Subcutaneous abdominal adipose tissue (tissue), 5 donors: ENCODE measurements at regions not wholly inside any gene's neighbourhood (a gene's known extent, or its start where the extent isn't known, plus 50 kb on each side); places are given as distances from the start of the nearest gene placed in this dataset.
"Not testable (repeated sequence)": the region's sequence is repeated elsewhere in the genome, so short reads cannot be mapped to it uniquely, and the experiment has no call there.

Experiments
- H3K27ac ChIP-seq: one replicate; pipeline ENCODE4 v1.7.0; 2013; ENCODE audit warnings: low read depth, mild to moderate bottlenecking, inconsistent platforms, low read length, moderate library complexity
- H3K27me3 ChIP-seq, 5 donors: one replicate each; pipeline ENCODE4 v1.7.0; 2013; ENCODE audit warnings: low read length in 5 of 5, inconsistent platforms in 1 of 5; ENCODE audit not compliant: control insufficient read depth in 5 of 5, insufficient read depth in 4 of 5
- H3K36me3 ChIP-seq, 5 donors: one replicate each; pipeline ENCODE4 v1.7.0; 2013; ENCODE audit warnings: low read length in 5 of 5; ENCODE audit not compliant: control insufficient read depth in 5 of 5, insufficient read depth in 5 of 5
- H3K4me1 ChIP-seq, 5 donors: one replicate each; pipeline ENCODE4 v1.7.0; 2013; ENCODE audit warnings: low read length in 5 of 5, mild to moderate bottlenecking in 3 of 5, moderate library complexity in 1 of 5; ENCODE audit not compliant: control insufficient read depth in 5 of 5, insufficient read depth in 5 of 5
- H3K4me3 ChIP-seq, 5 donors: one replicate each; pipeline ENCODE4 v1.7.0; 2013; ENCODE audit warnings: low read length in 5 of 5, low read depth in 1 of 5
- H3K9ac ChIP-seq, 5 donors: one replicate each; pipeline ENCODE4 v1.7.0; 2013; ENCODE audit warnings: low read length in 5 of 5, mild to moderate bottlenecking in 4 of 5, moderate library complexity in 3 of 5
- H3K9me3 ChIP-seq, 5 donors: one replicate each; pipeline ENCODE4 v1.7.0; 2013; ENCODE audit warnings: low read length in 5 of 5; ENCODE audit not compliant: control insufficient read depth in 5 of 5
- donor health status: healthy.
- donor health status: healthy.
- donor health status: healthy.
- donor health status: healthy.
- donor health status: healthy.

DNA sequence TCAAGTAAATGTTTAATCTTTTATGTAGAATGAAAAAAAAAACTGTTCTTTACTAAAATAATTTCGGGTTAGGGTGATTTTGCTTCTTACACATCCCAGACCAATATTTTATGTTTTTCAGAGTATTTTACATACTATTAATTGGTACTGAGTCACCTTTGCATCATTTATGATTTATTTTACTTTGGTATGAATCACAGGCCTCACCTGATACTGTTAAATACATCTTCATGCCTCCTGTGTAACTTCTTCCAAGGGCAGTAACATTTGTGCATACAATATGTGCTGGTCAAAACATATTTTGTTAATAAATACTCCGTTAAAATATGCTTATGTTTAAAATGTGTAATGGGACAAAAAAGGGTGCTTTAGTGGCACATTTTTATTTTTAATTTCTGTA is 529.6 kb downstream of the ZNF674 start:
- peaks cover 0 to 4% (median 0%) of the 10 kb centered on the region in 5 donors for H3K27me3 ChIP-seq
- no peak overlapping the region for H3K4me3 ChIP-seq
- no peaks in the 10 kb centered on the region for H3K36me3 ChIP-seq
- no peak overlapping the region for H3K27ac ChIP-seq
- no peaks in the 10 kb centered on the region for H3K9me3 ChIP-seq
- no peaks in the 10 kb centered on the region for H3K4me1 ChIP-seq
- no peak overlapping the region for H3K9ac ChIP-seq

DNA sequence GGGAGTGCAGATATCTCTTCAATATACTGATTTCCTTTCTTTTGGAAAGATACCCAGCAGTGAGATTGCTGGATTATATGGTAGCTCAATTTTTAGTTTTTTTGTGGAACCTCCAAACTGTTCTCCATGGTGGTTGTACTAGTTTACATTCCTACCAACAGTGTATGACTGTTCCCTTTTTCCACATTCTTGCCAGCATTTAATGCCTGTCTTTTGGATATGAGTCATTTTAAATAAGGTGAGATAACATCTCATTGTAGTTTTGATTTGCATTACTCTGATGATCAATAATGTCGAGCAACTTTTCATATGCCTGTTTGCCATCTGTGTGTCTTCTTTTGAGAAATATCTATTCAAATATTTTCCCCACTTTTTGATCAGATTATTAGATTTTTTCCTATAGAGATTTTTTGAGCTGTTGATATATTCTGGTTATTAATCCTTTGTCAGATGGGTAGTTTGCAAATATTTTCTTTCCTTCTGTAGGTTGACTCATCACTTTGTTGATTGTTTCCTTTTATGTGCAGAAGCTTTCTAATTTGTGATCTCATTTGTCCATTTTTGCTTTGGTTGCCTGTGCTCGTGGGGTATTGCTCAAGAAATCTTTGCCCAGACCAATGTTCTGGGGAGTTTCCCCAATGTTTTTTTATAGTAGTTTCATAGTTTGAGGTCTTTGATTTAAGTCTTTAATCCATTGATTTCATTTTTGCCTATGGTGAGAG is 552.7 kb downstream of the ZNF674 start:
- Histone ChIP-seq H3K27ac (no peak overlapping the region), H3K9ac (no peak overlapping the region), H3K4me1 (no peaks in the 10 kb centered on the region), H3K36me3 (no peaks in the 10 kb centered on the region), H3K4me3 (no peak overlapping the region), H3K9me3 (peaks cover 0 to 14% (median 10%) of the 10 kb centered on the region in 5 donors), H3K27me3 (peaks cover 0 to 6% (median 0%) of the 10 kb centered on the region in 5 donors)

DNA sequence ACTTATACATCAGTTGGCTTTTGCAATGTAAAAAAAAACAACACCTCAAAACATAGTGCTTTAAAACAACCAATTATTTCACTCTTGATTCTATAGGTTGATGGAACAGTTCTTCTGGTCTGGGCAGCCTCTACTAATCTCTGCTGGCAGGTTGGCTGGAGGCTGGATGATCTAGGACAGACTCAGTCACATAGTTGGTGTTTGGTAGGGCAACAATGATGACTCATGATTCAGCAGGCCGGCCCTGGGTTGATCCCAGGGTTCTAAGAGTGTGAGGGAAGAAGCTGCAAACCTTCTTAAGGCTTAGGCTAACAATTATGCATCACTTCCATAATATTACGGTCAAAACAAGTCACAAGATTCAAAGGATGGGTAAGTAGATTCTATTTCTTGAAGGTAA is 558.2 kb downstream of the ZNF674 start:
- no peak overlapping the region for H3K27ac ChIP-seq
- H3K27me3 ChIP-seq = peaks cover 0 to 6% (median 0%) of the 10 kb centered on the region in 5 donors

DNA sequence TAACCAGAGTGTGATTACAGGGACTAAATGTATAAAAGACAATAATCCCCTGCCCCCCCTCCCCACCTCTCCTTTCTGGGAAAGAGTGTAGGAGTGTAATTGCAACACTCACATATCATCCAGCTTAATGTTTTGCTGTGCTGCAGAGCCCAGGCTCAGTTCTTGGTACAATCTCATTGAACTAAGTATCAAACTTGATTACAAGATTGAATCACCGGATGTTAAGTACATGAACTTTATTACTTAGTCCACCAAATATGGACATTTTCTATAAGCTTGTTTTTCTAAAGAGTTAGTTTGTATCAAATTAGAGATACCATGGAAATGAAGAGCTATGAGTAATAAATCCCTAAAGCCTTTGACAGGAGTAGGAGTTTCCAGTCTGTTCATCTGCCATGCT is 559.1 kb downstream of the ZNF674 start:
- peaks cover 3 to 11% (median 5%) of the 10 kb centered on the region in 5 donors for H3K9me3 ChIP-seq
- no peak overlapping the region for H3K4me3 ChIP-seq
- no peak overlapping the region for H3K27ac ChIP-seq
- no peak overlapping the region for H3K9ac ChIP-seq
- no peaks in the 10 kb centered on the region for H3K4me1 ChIP-seq
- no peaks in the 10 kb centered on the region for H3K36me3 ChIP-seq
- H3K27me3 ChIP-seq = peaks cover 0 to 6% (median under 1%) of the 10 kb centered on the region in 5 donors

More for the DNA sequence above, 558.2 kb downstream of the ZNF674 start:
- H3K36me3 ChIP-seq = no peaks in the 10 kb centered on the region
- no peak overlapping the region for H3K4me3 ChIP-seq
- H3K4me1 ChIP-seq = no peaks in the 10 kb centered on the region
- H3K9ac ChIP-seq = no peak overlapping the region
- H3K9me3 ChIP-seq = peaks cover 1 to 9% (median 4%) of the 10 kb centered on the region in 5 donors

DNA sequence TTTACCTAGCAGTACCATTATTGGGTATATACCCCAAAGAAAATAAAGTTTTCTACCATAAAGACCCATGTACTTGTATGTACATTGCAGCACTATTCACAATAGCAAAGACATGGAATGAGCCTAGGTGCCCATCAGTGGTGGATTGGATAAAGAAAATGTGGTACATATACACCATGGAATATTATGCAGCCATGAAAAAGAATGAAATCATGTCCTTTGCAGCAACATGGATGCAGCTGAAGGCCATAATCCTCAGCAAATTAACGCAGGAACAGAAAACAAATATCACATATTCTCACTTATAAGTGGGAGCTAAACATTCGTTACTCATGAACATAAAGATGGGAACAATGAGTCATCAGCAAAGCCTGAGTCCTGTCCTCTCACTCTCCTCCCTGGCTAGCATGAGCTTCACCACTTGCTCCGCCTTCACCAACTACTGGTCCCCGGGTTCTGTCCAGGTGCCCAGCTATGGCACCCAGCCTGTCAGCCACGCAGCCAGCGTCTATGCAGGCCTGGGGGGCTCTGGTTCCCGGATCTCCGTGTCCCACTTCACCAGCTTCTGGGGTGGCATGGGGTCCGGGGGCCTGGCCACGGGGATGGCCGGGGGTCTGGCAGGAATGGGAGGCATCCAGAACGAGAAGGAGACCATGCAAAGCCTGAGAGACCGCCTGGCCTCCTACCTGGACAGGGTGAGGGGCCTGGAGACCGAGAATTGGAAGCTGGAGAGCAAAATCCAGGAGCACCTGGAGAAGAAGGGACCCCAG is 562.1 kb downstream of the ZNF674 start:
- H3K27me3 ChIP-seq, H3K9ac ChIP-seq, H3K4me3 ChIP-seq, H3K4me1 ChIP-seq, H3K27ac ChIP-seq, H3K36me3 ChIP-seq: not testable (repeated sequence)
- H3K9me3 ChIP-seq = peaks cover 3 to 11% (median 5%) of the 10 kb centered on the region in 5 donors

DNA sequence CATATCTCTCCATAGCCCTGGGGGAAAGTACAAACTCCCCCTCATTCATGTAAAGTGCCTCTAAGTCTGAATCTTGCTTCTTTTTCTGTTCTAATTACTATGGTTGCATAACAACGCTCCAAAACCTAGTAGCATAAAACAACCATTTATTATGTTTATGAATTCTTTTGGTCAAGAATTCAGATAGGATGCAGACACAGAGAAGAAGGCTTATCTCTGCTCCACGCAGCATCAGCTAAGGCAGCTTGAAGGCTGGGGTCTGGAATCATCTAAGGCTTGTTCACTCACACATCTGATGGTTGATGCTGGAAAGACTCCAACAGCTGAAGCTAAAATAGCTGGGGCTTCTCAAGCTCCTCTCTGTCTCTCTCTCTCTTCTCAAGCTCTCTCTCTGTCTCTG is 564.5 kb downstream of the ZNF674 start:
- Histone ChIP-seq H3K27ac (no peak overlapping the region), H3K4me1 (no peaks in the 10 kb centered on the region), H3K9ac (no peak overlapping the region), H3K27me3 (peaks cover 0 to 5% (median 0%) of the 10 kb centered on the region in 5 donors), H3K9me3 (peaks cover 3 to 11% (median 5%) of the 10 kb centered on the region in 5 donors), H3K36me3 (no peaks in the 10 kb centered on the region), H3K4me3 (no peak overlapping the region)

- Histone ChIP-seq H3K4me1 (no peaks in the 10 kb centered on the region), H3K27ac (no peak overlapping the region), H3K36me3 (no peaks in the 10 kb centered on the region), H3K9me3 (no peaks in the 10 kb centered on the region), H3K27me3 (peaks cover 0 to 3% (median 0%) of the 10 kb centered on the region in 5 donors), H3K9ac (no peak overlapping the region), H3K4me3 (no peak overlapping the region)
Measured at GRCh38 chrX:45975633-45976032, 569.6 kb downstream of the ZNF674 start.

DNA sequence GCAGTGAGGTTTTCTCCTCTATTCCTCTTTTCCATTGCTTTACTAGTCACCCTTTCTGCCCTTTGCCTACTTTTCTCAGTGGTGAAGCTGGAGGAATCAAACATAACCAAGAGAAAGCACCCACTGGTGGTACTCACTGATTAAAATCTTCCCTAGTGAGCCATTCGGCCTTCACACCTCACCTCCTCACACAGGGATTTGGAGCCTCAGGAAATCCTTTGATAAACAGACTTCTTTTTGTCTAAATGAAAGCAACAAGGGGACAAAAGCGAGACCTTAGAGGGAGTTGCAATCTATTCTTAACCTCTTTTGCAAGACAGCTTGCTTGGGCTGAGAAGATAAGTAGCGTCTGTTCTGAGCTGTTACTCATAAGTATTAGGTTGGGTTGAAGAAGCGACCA is 572.6 kb downstream of the ZNF674 start:
- no peak overlapping the region for H3K4me3 ChIP-seq
- H3K9me3 ChIP-seq = no peaks in the 10 kb centered on the region
- peaks cover 0 to 3% (median 0%) of the 10 kb centered on the region in 5 donors for H3K27me3 ChIP-seq
- no peak overlapping the region for H3K27ac ChIP-seq
- H3K4me1 ChIP-seq = no peaks in the 10 kb centered on the region
- no peak overlapping the region for H3K9ac ChIP-seq
- no peaks in the 10 kb centered on the region for H3K36me3 ChIP-seq

- Histone ChIP-seq H3K4me3 (no peak overlapping the region), H3K9me3 (peaks cover 0 to 10% (median 3%) of the 10 kb centered on the region in 5 donors), H3K9ac (no peak overlapping the region), H3K4me1 (no peaks in the 10 kb centered on the region), H3K27me3 (peaks cover 0 to 9% (median 2%) of the 10 kb centered on the region in 5 donors), H3K36me3 (no peaks in the 10 kb centered on the region), H3K27ac (no peak overlapping the region)
Measured at GRCh38 chrX:45959567-45959966, 585.7 kb downstream of the ZNF674 start.

DNA sequence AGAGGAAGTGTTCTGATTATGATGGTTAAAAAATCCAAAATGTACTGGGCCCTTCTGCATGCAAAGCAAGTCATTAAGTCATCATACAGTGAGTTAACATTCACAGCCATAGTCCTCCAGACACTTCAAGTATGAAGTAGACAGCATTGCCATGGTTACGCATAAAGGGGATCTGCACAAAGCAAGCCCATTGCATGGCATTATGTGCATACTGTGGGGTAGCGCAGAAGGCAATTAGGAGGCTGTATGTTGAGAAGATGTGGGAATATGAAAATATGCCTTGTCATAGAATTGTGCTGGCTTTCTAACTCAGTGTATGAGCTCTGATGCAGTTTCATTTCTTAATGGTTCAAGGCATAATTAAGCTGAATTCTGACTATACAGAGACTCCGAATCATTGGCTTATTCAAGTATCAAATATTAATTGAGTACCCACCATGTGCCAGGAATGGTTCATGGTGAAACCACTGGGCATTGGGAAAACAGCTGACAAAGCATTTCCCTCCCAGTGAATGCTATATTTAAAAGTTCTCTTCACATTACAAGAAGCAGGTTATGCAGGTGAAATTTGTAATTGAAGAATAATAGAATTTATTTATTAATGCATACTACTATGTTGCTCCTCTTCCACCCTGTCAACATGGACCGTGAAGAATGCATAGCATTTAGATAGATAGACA is 588.9 kb downstream of the ZNF674 start:
- no peaks in the 10 kb centered on the region for H3K4me1 ChIP-seq
- peaks cover 0 to 7% (median 0%) of the 10 kb centered on the region in 5 donors for H3K9me3 ChIP-seq
- no peak overlapping the region for H3K27ac ChIP-seq
- H3K27me3 ChIP-seq = peaks cover 0 to 17% (median 2%) of the 10 kb centered on the region in 5 donors
- no peak overlapping the region for H3K9ac ChIP-seq
- no peak overlapping the region for H3K4me3 ChIP-seq
- H3K36me3 ChIP-seq = no peaks in the 10 kb centered on the region
